ENCODE measurements at regions not wholly inside any gene's neighbourhood (a gene's known extent, or its start where the extent isn't known, plus 50 kb on each side); places are given as distances from the start of the nearest gene placed in this dataset.

DNA sequence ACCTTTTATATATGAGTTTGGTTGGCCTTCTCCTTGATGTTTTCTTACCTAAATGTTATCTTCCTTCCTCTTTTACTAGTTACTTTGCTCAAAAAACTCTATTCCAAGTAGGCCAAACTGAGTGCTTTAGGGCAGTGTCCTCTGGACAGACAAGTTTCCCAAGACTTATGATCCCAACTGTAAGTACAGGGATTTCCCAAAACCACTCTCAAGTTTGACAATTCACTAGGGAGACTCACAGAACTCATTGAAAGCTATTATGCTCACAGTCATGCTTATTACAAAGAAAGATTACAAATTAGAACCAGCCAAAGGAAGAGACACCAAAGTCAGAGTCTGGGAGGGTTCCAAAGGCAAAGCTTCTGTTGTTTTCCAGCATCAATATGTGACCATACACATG, 534.2 kb upstream of the ALCAM start:
- TF ChIP-seq TCF7L2 (IDR thresholded peaks at IDR 0.05; ENCODE audit: low read depth, low read length) (no peak), SIN3A (IDR thresholded peaks at IDR 0.05; ENCODE audit: borderline replicate concordance, insufficient read depth, low read depth, low read length) (no peak), POLR2AphosphoS5 (IDR thresholded peaks at IDR 0.05; ENCODE audit: low read depth, low read length) (no peak), CTCF (IDR thresholded peaks at IDR 0.05) (no peak)
- TF ChIP-seq, protein P1, sequence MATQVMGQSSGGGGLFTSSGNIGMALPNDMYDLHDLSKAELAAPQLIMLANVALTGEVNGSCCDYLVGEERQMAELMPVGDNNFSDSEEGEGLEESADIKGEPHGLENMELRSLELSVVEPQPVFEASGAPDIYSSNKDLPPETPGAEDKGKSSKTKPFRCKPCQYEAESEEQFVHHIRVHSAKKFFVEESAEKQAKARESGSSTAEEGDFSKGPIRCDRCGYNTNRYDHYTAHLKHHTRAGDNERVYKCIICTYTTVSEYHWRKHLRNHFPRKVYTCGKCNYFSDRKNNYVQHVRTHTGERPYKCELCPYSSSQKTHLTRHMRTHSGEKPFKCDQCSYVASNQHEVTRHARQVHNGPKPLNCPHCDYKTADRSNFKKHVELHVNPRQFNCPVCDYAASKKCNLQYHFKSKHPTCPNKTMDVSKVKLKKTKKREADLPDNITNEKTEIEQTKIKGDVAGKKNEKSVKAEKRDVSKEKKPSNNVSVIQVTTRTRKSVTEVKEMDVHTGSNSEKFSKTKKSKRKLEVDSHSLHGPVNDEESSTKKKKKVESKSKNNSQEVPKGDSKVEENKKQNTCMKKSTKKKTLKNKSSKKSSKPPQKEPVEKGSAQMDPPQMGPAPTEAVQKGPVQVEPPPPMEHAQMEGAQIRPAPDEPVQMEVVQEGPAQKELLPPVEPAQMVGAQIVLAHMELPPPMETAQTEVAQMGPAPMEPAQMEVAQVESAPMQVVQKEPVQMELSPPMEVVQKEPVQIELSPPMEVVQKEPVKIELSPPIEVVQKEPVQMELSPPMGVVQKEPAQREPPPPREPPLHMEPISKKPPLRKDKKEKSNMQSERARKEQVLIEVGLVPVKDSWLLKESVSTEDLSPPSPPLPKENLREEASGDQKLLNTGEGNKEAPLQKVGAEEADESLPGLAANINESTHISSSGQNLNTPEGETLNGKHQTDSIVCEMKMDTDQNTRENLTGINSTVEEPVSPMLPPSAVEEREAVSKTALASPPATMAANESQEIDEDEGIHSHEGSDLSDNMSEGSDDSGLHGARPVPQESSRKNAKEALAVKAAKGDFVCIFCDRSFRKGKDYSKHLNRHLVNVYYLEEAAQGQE (IDR thresholded peaks at IDR 0.05; ENCODE audit: insufficient read depth in 1 of 2, low read depth in 2 of 2, low read length in 1 of 2), result no peak
- no peaks in the 10 kb centered on the region for H3K36me3 ChIP-seq (ENCODE audit: control insufficient read depth, insufficient read depth, low read length)
- POLR2A ChIA-PET, result no interaction called here
- no peaks in the 10 kb centered on the region for H3K4me1 ChIP-seq (ENCODE audit: control insufficient read depth, insufficient read depth, low read length)
- H3K4me3 ChIP-seq (ENCODE audit: low read depth in 2 of 2, low read length in 2 of 2), result no peak overlapping the region
- no peak for DNase-seq (ENCODE audit: low read depth, low spot score)
- no TSS peak for BruUV-seq (replicated peaks)
- no peaks in the 10 kb centered on the region for H3K27me3 ChIP-seq (ENCODE audit: control insufficient read depth, insufficient read depth, low read length)
- in situ Hi-C loops (cut with HindIII; ENCODE audit: low pct_unique_long_range_greater_than_20kb, low sequenced_read_pairs), result no loop called here
- intact Hi-C loops (cut with micrococcal nuclease; ENCODE audit: unreplicated experiment), result no loop called here
- no peaks in the 10 kb centered on the region for H3K9me3 ChIP-seq (ENCODE audit: control insufficient read depth, insufficient read depth, low read depth, low read length)
- CTCF ChIA-PET, result no interaction called here
- ATAC-seq, result no peak
- no peak overlapping the region for H3K27ac ChIP-seq (ENCODE audit: low read length)

GRCh38 chr3:104835376-104835775, 531.3 kb upstream of the ALCAM start:
- no TSS peak for BruUV-seq (replicated peaks)

More at GRCh38 chr3:104835376-104835775, 531.3 kb upstream of the ALCAM start:
- POLR2A ChIA-PET, result no interaction called here
- Histone ChIP-seq H3K9me3 (ENCODE audit: control insufficient read depth, insufficient read depth, low read depth, low read length) (no peaks in the 10 kb centered on the region), H3K27me3 (ENCODE audit: control insufficient read depth, insufficient read depth, low read length) (no peaks in the 10 kb centered on the region), H3K4me3 (ENCODE audit: low read depth in 2 of 2, low read length in 2 of 2) (no peak overlapping the region), H3K4me1 (ENCODE audit: control insufficient read depth, insufficient read depth, low read length) (no peaks in the 10 kb centered on the region), H3K27ac (ENCODE audit: low read length) (no peak overlapping the region), H3K36me3 (ENCODE audit: control insufficient read depth, insufficient read depth, low read length) (no peaks in the 10 kb centered on the region)
- TF ChIP-seq POLR2AphosphoS5 (IDR thresholded peaks at IDR 0.05; ENCODE audit: low read depth, low read length) (no peak), SIN3A (IDR thresholded peaks at IDR 0.05; ENCODE audit: borderline replicate concordance, insufficient read depth, low read depth, low read length) (no peak), CTCF (IDR thresholded peaks at IDR 0.05) (no peak)
- ATAC-seq (no peak), DNase-seq (ENCODE audit: low read depth, low spot score) (no peak)
- in situ Hi-C loops (cut with HindIII; ENCODE audit: low pct_unique_long_range_greater_than_20kb, low sequenced_read_pairs) (no loop called here), intact Hi-C loops (cut with micrococcal nuclease; ENCODE audit: unreplicated experiment) (no loop called here)
- CTCF ChIA-PET, result no interaction called here
